ENCODE measurements at regions not wholly inside any gene's neighbourhood (a gene's known extent, or its start where the extent isn't known, plus 50 kb on each side); places are given as distances from the start of the nearest gene placed in this dataset.

- no peak for DNase-seq
These were observed 182.2 kb downstream of the USP12 start for GRCh38 chr13:26989261-26989956.

- DNase-seq: no peak
These were observed 183.4 kb downstream of the USP12 start for GRCh38 chr13:26988059-26988769.

GRCh38 chr13:26987486-26988013 is 184.1 kb downstream of the USP12 start:
- DNase-seq: no peak

GRCh38 chr13:26985285-26985878 is 186.2 kb downstream of the USP12 start:
- peak; percentile 14 to 78 (median 56) for DNase-seq

- no peak for DNase-seq
These were observed 187.3 kb downstream of the USP12 start for GRCh38 chr13:26984337-26984736.

- DNase-seq: no peak
These were observed 187.9 kb downstream of the USP12 start for GRCh38 chr13:26983543-26984320.

- no peak for DNase-seq
These were observed 191.2 kb downstream of the USP12 start for GRCh38 chr13:26980099-26981031.

GRCh38 chr13:26979334-26979733 is 192.3 kb downstream of the USP12 start:
- no peak for DNase-seq

- no peak for DNase-seq
These were observed 193.3 kb downstream of the USP12 start for GRCh38 chr13:26978081-26978860.

- DNase-seq: no peak
These were observed 194.1 kb downstream of the USP12 start for GRCh38 chr13:26977541-26977940.

GRCh38 chr13:26976313-26976712 is 195.3 kb downstream of the USP12 start:
- no peak for DNase-seq

- DNase-seq: no peak
These were observed 197.7 kb downstream of the USP12 start for GRCh38 chr13:26973946-26974345.

GRCh38 chr13:26973295-26973694 is 198.3 kb downstream of the USP12 start:
- no peak for DNase-seq

GRCh38 chr13:26971990-26972887 is 199.4 kb downstream of the USP12 start:
- DNase-seq: peak in 2 of 6 experiments; percentile 5 to 16

- no peak for DNase-seq
These were observed 202.9 kb downstream of the USP12 start for GRCh38 chr13:26968431-26969341.

- no peak for DNase-seq
These were observed 204.2 kb downstream of the USP12 start for GRCh38 chr13:26967119-26968038.

- DNase-seq: no peak
These were observed 204.9 kb downstream of the USP12 start for GRCh38 chr13:26966701-26967080.
